ENCODE measurements at regions not wholly inside any gene's neighbourhood (a gene's known extent, or its start where the extent isn't known, plus 50 kb on each side); places are given as distances from the start of the nearest gene placed in this dataset.

DNA sequence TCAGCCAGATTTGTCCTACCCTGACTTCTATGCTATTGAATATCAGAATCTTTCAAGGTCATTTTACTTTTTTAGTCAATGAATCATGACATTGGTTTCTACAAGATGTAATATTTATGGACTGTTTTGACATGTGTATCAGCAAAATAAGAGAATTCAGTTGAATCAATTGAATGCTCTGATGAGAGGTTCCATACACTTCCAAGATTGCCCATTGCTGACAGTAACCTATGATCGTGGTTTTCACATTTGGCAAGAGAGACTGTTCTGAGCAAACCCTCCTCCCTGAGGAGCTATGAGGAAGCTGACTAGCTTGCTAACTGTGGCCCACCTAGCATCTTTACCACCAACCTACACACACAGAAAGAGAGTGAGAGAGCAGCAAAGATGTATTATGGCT lies 56.7 kb upstream of the FST start:
- TF ChIP-seq EGR1 (IDR thresholded peaks at IDR 0.05; ENCODE audit: low read depth in 2 of 2) (no peak), TAF1 (conservative IDR thresholded peaks at IDR 0.05) (no peak), RAD21 (IDR thresholded peaks at IDR 0.05) (no peak), HNF4A (conservative IDR thresholded peaks at IDR 0.05) (no peak)
- TF ChIP-seq, protein P1, sequence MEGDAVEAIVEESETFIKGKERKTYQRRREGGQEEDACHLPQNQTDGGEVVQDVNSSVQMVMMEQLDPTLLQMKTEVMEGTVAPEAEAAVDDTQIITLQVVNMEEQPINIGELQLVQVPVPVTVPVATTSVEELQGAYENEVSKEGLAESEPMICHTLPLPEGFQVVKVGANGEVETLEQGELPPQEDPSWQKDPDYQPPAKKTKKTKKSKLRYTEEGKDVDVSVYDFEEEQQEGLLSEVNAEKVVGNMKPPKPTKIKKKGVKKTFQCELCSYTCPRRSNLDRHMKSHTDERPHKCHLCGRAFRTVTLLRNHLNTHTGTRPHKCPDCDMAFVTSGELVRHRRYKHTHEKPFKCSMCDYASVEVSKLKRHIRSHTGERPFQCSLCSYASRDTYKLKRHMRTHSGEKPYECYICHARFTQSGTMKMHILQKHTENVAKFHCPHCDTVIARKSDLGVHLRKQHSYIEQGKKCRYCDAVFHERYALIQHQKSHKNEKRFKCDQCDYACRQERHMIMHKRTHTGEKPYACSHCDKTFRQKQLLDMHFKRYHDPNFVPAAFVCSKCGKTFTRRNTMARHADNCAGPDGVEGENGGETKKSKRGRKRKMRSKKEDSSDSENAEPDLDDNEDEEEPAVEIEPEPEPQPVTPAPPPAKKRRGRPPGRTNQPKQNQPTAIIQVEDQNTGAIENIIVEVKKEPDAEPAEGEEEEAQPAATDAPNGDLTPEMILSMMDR (IDR thresholded peaks at IDR 0.05; ENCODE audit: low read depth, low read length, missing input control) = no peak
- TF ChIP-seq, protein P2, sequence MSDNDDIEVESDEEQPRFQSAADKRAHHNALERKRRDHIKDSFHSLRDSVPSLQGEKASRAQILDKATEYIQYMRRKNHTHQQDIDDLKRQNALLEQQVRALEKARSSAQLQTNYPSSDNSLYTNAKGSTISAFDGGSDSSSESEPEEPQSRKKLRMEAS (IDR thresholded peaks at IDR 0.05) = no peak

Data from liver (tissue), 3 donors.